ENCODE measurements at regions not wholly inside any gene's neighbourhood (a gene's known extent, or its start where the extent isn't known, plus 50 kb on each side); places are given as distances from the start of the nearest gene placed in this dataset.

GRCh38 chr5:174392892-174393291 lies 331.5 kb upstream of the MSX2 start:
- in situ Hi-C loops (cut with HindIII; ENCODE audit: low sequenced_read_pairs) = no loop called here

GRCh38 chr5:174396541-174396940 lies 327.8 kb upstream of the MSX2 start:
- in situ Hi-C loops (cut with HindIII; ENCODE audit: low sequenced_read_pairs) = no loop called here

GRCh38 chr5:174397206-174397605 lies 327.2 kb upstream of the MSX2 start:
- in situ Hi-C loops (cut with HindIII; ENCODE audit: low sequenced_read_pairs) = no loop called here

- in situ Hi-C loops (cut with HindIII; ENCODE audit: low sequenced_read_pairs) = no loop called here
Observed at GRCh38 chr5:174398171-174398570, 326.2 kb upstream of the MSX2 start.

- in situ Hi-C loops (cut with HindIII; ENCODE audit: low sequenced_read_pairs) = no loop called here
Observed at GRCh38 chr5:174399411-174399810, 325.0 kb upstream of the MSX2 start.

- in situ Hi-C loops (cut with HindIII; ENCODE audit: low sequenced_read_pairs) = no loop called here
Observed at GRCh38 chr5:174400461-174400860, 323.9 kb upstream of the MSX2 start.

GRCh38 chr5:174401793-174402192 lies 322.6 kb upstream of the MSX2 start:
- in situ Hi-C loops (cut with HindIII; ENCODE audit: low sequenced_read_pairs) = no loop called here

- in situ Hi-C loops (cut with HindIII; ENCODE audit: low sequenced_read_pairs) = no loop called here
Observed at GRCh38 chr5:174402222-174402812, 322.1 kb upstream of the MSX2 start.

- in situ Hi-C loops (cut with HindIII; ENCODE audit: low sequenced_read_pairs) = no loop called here
Observed at GRCh38 chr5:174404848-174405247, 319.5 kb upstream of the MSX2 start.

GRCh38 chr5:174409070-174409469 lies 315.3 kb upstream of the MSX2 start:
- in situ Hi-C loops (cut with HindIII; ENCODE audit: low sequenced_read_pairs) = no loop called here

GRCh38 chr5:174409971-174410370 lies 314.4 kb upstream of the MSX2 start:
- in situ Hi-C loops (cut with HindIII; ENCODE audit: low sequenced_read_pairs) = loop anchor here (5.0 kb wide), 1 partner anchor 337 kb away; no protein-coding TSS in a partner anchor

GRCh38 chr5:174410716-174411478 lies 313.5 kb upstream of the MSX2 start:
- in situ Hi-C loops (cut with HindIII; ENCODE audit: low sequenced_read_pairs) = loop anchor here (5.0 kb wide), 1 partner anchor 336 kb away; no protein-coding TSS in a partner anchor

GRCh38 chr5:174411479-174411819 lies 312.9 kb upstream of the MSX2 start:
- in situ Hi-C loops (cut with HindIII; ENCODE audit: low sequenced_read_pairs) = loop anchor here (5.0 kb wide), 1 partner anchor 336 kb away; no protein-coding TSS in a partner anchor

GRCh38 chr5:174412374-174412773 lies 312.0 kb upstream of the MSX2 start:
- in situ Hi-C loops (cut with HindIII; ENCODE audit: low sequenced_read_pairs) = loop anchor here (5.0 kb wide), 1 partner anchor 335 kb away; no protein-coding TSS in a partner anchor

GRCh38 chr5:174412941-174413340 lies 311.4 kb upstream of the MSX2 start:
- in situ Hi-C loops (cut with HindIII; ENCODE audit: low sequenced_read_pairs) = loop anchor here (5.0 kb wide), 1 partner anchor 334 kb away; no protein-coding TSS in a partner anchor

- in situ Hi-C loops (cut with HindIII; ENCODE audit: low sequenced_read_pairs) = loop anchor here (5.0 kb wide), 1 partner anchor 334 kb away; no protein-coding TSS in a partner anchor
Observed at GRCh38 chr5:174413567-174414314, 310.6 kb upstream of the MSX2 start.

- in situ Hi-C loops (cut with HindIII; ENCODE audit: low sequenced_read_pairs) = loop anchor here (5.0 kb wide), 1 partner anchor 333 kb away; no protein-coding TSS in a partner anchor
Observed at GRCh38 chr5:174414315-174414710, 310.1 kb upstream of the MSX2 start.

GRCh38 chr5:174418809-174419539 lies 305.4 kb upstream of the MSX2 start:
- in situ Hi-C loops (cut with HindIII; ENCODE audit: low sequenced_read_pairs) = no loop called here

- in situ Hi-C loops (cut with HindIII; ENCODE audit: low sequenced_read_pairs) = no loop called here
Observed at GRCh38 chr5:174419540-174420132, 304.7 kb upstream of the MSX2 start.

- in situ Hi-C loops (cut with HindIII; ENCODE audit: low sequenced_read_pairs) = no loop called here
Observed at GRCh38 chr5:174420651-174421407, 303.6 kb upstream of the MSX2 start.

Data from DLD1 (cell line).